ENCODE measurements at regions not wholly inside any gene's neighbourhood (a gene's known extent, or its start where the extent isn't known, plus 50 kb on each side); places are given as distances from the start of the nearest gene placed in this dataset.

GRCh38 chr9:21670374-21670773 lies 132.1 kb upstream of the MTAP start:
- no peak overlapping the region for H3K4me3 ChIP-seq (ENCODE audit: control insufficient read depth, low read depth, low read length)
- no peak for DNase-seq (ENCODE audit: low read depth)
- no peak for TF ChIP-seq CTCF (conservative IDR thresholded peaks at IDR 0.05; ENCODE audit: control insufficient read depth, insufficient read depth, low read depth, low read length)

GRCh38 chr9:21672140-21672539 lies 130.3 kb upstream of the MTAP start:
- no peak for TF ChIP-seq CTCF (conservative IDR thresholded peaks at IDR 0.05; ENCODE audit: control insufficient read depth, insufficient read depth, low read depth, low read length)
- no peak overlapping the region for H3K4me3 ChIP-seq (ENCODE audit: control insufficient read depth, low read depth, low read length)
- DNase-seq (ENCODE audit: low read depth): no peak

- H3K4me3 ChIP-seq (ENCODE audit: control insufficient read depth, low read depth, low read length): no peak overlapping the region
- TF ChIP-seq CTCF (conservative IDR thresholded peaks at IDR 0.05; ENCODE audit: control insufficient read depth, insufficient read depth, low read depth, low read length): no peak
- DNase-seq (ENCODE audit: low read depth): no peak
Observed at GRCh38 chr9:21672761-21673160, 129.7 kb upstream of the MTAP start.

- DNase-seq (ENCODE audit: low read depth): peak; percentile 87
- no peak overlapping the region for H3K4me3 ChIP-seq (ENCODE audit: control insufficient read depth, low read depth, low read length)
- TF ChIP-seq CTCF (conservative IDR thresholded peaks at IDR 0.05; ENCODE audit: control insufficient read depth, insufficient read depth, low read depth, low read length): no peak
Observed at GRCh38 chr9:21674894-21675293, 127.5 kb upstream of the MTAP start.

- H3K4me3 ChIP-seq (ENCODE audit: control insufficient read depth, low read depth, low read length): no peak overlapping the region
- no peak for TF ChIP-seq CTCF (conservative IDR thresholded peaks at IDR 0.05; ENCODE audit: control insufficient read depth, insufficient read depth, low read depth, low read length)
- no peak for DNase-seq (ENCODE audit: low read depth)
Observed at GRCh38 chr9:21677387-21677786, 125.0 kb upstream of the MTAP start.

GRCh38 chr9:21677834-21678233 lies 124.6 kb upstream of the MTAP start:
- DNase-seq (ENCODE audit: low read depth): peak; percentile 95
- TF ChIP-seq CTCF (conservative IDR thresholded peaks at IDR 0.05; ENCODE audit: control insufficient read depth, insufficient read depth, low read depth, low read length): no peak
- no peak overlapping the region for H3K4me3 ChIP-seq (ENCODE audit: control insufficient read depth, low read depth, low read length)

GRCh38 chr9:21679432-21679831 lies 123.0 kb upstream of the MTAP start:
- H3K4me3 ChIP-seq (ENCODE audit: control insufficient read depth, low read depth, low read length): no peak overlapping the region
- peak; percentile 72 for DNase-seq (ENCODE audit: low read depth)
- no peak for TF ChIP-seq CTCF (conservative IDR thresholded peaks at IDR 0.05; ENCODE audit: control insufficient read depth, insufficient read depth, low read depth, low read length)
